CD4-positive, alpha-beta T cell treated with Interleukin-4 for 1 hour (primary cell): ENCODE measurements at regions not wholly inside any gene's neighbourhood (a gene's known extent, or its start where the extent isn't known, plus 50 kb on each side); places are given as distances from the start of the nearest gene placed in this dataset.

Experiments used
- DNase-seq, 2 donors: peaks; one replicate each; pipeline ENCODE4 v3.0.0-alpha.2; 2020 to 2022

GRCh38 chr18:1884623-1885022 is 686.7 kb downstream of the METTL4 start:
- no peak for DNase-seq

- DNase-seq = no peak
Measured at GRCh38 chr18:1891641-1892040, 679.7 kb downstream of the METTL4 start.

GRCh38 chr18:1892191-1892590 is 679.1 kb downstream of the METTL4 start:
- DNase-seq = no peak

- no peak for DNase-seq
Measured at GRCh38 chr18:1895456-1896185, 675.7 kb downstream of the METTL4 start.

GRCh38 chr18:1906421-1906820 is 664.9 kb downstream of the METTL4 start:
- no peak for DNase-seq

GRCh38 chr18:1907470-1908206 is 663.7 kb downstream of the METTL4 start:
- no peak for DNase-seq

GRCh38 chr18:1914489-1914888 is 656.8 kb downstream of the METTL4 start:
- no peak for DNase-seq

GRCh38 chr18:1916869-1917523 is 654.3 kb downstream of the METTL4 start:
- no peak for DNase-seq

GRCh38 chr18:1917569-1917968 is 653.7 kb downstream of the METTL4 start:
- DNase-seq = no peak

GRCh38 chr18:1922066-1922465 is 649.2 kb downstream of the METTL4 start:
- no peak for DNase-seq

GRCh38 chr18:1928711-1929110 is 642.6 kb downstream of the METTL4 start:
- no peak for DNase-seq

- DNase-seq = no peak
Measured at GRCh38 chr18:1929720-1930119, 641.6 kb downstream of the METTL4 start.

GRCh38 chr18:1930291-1931270 is 640.7 kb downstream of the METTL4 start:
- no peak for DNase-seq

- DNase-seq = no peak
Measured at GRCh38 chr18:1952486-1952885, 618.8 kb downstream of the METTL4 start.

- DNase-seq = no peak
Measured at GRCh38 chr18:1954583-1955312, 616.6 kb downstream of the METTL4 start.

GRCh38 chr18:1958798-1959197 is 612.5 kb downstream of the METTL4 start:
- no peak for DNase-seq

GRCh38 chr18:1965016-1965415 is 606.3 kb downstream of the METTL4 start:
- DNase-seq = no peak

- DNase-seq = no peak
Measured at GRCh38 chr18:1965541-1965940, 605.8 kb downstream of the METTL4 start.

- no peak for DNase-seq
Measured at GRCh38 chr18:1968801-1969498, 602.4 kb downstream of the METTL4 start.

- no peak for DNase-seq
Measured at GRCh38 chr18:1976484-1976883, 594.8 kb downstream of the METTL4 start.

- DNase-seq = no peak
Measured at GRCh38 chr18:1982056-1982455, 589.2 kb downstream of the METTL4 start.
